Amniotic epithelial cell (primary cell): ENCODE measurements at regions not wholly inside any gene's neighbourhood (a gene's known extent, or its start where the extent isn't known, plus 50 kb on each side); places are given as distances from the start of the nearest gene placed in this dataset.

Experiments used
- DNase-seq: peaks from one replicate; pipeline ENCODE4 v3.0.0-alpha.2; 2010; ENCODE audit warnings: low read depth

DNA sequence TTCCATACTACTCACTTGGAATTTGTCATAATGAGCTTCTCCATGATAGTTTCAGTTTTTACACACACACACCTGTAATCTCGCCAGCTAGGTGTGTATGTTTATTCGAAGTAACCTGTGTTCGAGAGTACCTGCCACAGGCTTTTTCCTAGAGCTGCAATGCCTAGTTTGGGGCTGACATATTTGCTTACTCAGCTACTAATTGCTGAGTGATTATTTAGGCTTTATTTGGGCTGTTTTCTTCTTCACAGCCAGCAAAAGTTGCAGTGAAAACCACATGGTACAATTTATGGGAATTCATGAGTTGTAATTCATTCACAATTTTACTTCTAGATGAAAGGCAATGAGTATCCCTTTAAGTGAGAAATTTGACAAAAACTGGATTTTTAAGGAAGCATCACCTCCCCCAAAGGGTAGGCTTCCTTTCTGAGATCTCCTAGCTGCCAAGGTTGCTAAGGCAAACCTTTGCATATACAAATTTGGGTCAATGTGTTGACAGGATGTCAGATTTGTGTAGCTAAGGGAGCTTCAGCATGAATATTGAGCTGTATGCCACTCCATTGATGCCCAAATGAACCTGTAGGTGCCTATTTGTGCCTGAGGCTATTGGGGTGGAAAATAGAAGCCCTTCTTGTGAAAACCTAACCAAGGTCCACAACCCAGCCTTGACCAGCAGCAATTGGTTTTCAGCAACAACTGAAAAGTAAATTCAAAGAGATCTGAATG is 108.7 kb upstream of the OTX2 start:
- DNase-seq = no peak

DNA sequence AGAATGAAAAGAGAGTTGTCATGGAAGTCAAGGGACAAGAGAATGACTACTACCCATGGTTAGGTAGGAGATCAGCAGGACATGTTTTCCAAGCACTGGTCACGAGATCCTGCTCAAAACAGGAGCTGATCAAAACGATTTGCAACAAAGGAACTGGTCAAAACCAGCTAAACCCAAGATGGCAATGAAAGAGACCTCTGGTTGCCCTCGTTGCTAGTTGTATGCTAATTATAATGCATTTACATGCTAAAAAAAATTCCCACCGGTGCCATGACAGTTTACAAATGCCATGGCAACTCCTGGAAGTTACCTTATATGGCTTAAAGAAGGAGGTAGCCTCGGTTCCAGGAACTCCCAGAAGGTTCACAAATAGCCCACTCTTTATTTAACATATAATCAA is 95.0 kb upstream of the OTX2 start:
- no peak for DNase-seq

DNA sequence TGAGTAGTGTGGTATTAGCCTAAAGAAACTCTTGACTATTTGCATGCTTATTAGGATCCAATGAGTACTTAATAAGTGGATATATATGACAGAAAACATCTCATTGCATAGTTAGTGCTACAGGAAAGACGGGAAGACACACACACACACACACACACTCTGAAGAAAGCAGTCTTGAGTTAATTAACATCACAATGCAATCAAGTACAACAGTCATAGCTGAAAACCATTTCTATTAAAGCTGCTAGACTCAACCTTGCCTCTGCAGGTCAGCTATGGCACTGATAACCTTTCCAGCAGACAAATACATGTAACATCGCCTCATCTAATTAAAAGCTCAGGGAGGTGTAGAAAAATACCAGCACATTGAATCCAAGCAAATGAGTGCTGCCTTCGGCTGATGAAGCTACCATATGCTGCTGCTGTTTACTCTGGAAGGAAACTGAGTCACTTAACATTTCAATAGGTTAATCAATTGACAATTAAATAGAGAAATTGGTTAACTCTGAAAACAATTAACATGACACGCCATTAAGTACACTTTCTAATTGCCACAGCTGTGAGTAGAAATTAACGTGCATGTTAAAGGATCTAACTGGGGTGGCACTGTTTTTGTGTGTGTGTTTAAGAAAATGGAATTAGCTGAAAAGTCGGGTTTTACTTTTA is 93.2 kb upstream of the OTX2 start:
- DNase-seq = no peak

DNA sequence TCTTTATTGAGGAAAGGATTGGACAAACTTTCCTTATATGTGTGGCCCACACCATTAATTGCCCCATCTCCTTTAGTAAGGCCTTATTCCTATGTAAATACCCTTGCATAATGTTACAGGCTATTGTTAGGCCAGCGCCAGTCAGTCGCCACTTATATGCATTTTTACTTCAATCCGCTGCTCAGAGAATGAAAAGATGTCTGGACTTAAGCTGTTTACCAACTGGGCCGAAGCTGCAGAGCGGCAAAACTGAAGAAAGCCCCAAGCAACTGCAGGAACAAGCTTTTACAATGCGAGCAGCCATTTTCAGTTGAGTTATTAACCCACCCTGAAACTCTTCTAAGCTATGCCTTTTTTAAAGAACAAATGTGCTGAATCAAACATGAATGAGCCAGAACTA is 92.1 kb upstream of the OTX2 start:
- no peak for DNase-seq

DNA sequence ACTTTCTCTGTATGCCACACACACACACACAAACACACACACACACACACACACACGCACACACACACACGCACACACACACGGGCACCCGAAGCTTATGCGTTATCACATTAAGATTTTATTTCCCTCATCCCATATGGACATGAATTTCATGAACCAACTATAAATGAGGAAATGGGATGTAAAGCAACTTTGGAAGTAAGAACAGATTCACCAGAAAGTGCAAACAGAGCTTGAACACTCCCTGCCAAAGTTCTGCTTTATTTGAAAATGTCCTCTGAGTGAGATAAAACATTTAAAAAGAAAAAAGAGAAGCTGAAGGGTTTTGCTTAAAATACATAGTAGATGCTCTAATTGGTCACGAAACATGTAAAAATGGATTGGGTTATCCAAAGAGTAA is 90.4 kb upstream of the OTX2 start:
- no peak for DNase-seq

DNA sequence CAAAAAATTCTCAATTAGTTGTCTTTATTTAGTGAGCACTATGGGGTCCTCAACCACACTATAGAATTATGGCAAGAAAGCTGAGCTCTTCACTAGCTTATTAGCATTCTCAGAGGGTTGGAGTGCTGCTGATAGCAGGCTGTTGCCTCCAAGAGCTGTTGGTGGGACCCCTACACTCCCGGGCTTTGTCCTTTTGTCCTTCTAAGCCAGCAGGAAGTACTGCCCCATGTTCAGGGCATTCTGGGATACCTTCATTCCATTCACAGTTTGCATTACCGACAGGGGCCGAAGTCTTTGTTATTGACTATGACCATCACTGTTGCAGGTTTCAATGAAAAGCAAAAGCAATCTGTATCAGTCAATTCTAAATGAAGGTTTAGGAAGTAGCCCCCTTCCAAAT is 89.5 kb upstream of the OTX2 start:
- no peak for DNase-seq

DNA sequence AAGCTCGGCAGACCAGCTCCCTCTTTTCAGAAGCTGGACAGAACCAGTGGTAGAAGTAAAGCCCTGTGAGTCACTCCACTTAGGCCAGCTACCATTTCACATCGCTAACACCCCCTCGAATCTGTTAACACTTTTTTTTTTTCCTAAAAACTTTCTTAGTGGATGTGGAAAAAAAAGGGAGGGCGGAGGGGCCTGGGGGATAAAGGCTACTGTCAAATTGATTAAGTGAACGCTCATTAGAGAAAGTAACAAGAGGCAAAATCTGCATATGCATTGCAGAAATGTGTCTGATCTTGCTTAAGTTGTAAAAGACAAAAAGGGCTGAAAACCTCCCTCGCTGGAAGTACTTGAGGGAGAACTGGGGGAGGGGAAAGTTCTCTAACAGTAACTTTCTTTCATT is 86.6 kb upstream of the OTX2 start:
- DNase-seq = no peak

DNA sequence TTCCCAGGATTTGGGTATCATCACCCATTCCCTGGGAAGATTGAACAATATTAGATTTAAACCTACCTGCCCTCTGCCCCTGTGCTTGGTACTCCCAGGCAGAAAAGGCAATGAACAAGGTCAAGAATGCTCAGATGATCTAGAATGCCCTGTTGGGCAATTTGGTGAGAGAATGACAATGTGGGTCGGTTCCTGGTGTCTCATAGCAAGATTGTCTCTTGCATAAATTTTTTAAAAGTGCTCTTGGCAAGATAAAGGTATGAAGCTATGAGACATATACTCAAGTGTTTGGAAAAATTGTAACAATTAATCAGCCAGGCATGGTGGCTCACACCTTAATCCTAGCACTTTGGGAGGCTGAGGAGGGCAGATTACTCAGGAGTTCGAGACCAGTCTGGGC is 86.0 kb upstream of the OTX2 start:
- DNase-seq = no peak

DNA sequence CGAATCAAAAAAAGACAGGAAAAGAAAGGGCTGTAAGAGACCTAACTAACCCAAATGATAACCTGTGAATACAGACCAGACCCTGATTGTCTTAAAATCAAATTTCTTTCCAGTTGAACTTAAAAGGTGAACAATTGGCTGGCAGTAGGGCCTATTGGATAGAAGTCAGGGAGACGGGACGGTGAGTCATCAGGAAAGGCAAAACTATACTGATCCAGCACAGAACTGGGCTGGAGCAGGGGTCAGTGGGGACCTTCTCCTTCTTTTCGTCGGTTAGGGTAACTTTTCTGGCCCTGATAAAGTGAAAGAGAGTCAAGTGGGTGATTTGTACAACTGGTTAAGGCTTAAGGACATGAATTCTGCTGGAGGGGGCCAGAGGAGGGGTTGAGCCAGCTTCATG is 84.9 kb upstream of the OTX2 start:
- DNase-seq = no peak

DNA sequence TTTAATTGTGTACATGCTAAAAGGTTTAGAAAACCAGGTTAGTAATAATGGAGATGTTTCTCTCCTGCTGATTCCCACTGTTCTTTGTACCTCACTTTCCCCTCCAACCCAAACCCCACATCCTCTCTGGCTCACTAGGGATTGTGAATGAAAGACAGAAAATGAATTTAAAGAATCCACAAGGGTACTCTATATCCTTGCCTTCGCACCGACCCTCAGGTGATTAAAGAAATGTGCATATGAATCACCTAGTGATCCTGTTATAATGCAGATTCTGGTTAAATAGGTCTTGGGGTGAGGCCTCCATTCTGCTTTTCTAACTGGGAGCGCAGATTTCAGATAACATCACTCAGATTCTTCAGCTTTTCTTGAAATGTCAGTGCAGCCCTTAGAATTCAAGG is 84.3 kb upstream of the OTX2 start:
- DNase-seq = no peak

DNA sequence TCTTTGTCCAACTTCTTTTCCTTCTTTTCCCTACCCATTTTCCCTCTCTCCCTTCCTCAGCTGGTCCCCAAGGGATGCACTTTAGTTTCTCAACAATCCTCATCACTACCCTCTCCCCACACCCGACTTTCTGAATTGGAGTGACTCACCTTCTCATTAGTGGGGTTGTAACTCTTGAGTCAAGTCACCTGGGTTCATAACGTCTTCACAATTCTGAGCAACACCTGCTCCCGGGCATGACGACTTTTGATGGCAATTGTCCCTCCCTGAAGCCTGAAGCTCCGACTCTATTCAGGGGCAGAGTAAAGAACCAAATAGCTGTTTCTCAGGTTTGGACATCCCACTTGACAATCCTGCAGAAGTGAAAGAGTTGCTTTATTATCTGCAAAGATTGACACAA is 82.7 kb upstream of the OTX2 start:
- DNase-seq = no peak

DNA sequence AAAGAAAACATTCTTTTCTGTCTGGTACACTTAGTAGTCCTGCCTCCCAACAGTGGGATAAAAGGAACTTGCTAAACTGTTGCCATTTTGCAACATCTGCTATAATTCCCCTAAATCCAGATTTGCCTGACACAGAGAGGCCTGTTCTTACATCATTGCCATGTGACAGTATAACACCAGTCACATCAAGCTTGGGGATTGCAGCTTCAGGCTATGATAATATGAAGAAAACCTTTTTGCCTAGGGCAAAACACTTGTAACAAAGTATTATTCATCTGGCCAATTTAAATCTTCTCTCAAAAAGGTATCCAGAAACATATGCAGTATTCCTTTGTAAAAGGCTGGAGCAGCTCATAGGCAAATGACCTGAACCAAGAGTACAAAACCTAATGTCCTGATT is 80.9 kb upstream of the OTX2 start:
- no peak for DNase-seq

DNA sequence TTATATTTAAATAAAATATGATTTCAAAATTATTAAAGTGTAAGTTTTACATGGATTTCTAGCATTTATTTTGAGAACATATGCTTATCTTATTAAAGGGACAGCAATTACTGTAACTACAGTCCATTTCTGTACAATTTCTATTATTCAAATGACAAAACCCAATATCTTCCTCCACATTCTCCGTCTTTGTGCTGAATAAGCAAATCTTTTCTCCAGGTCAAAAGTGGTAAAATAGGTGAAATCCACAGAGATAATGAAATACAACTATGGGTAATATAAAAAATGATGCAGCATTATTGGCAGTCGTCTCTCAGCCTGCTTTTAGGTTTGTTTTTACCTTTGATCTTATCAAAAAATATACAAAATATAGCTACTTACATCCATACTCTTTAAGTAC is 79.4 kb upstream of the OTX2 start:
- no peak for DNase-seq

DNA sequence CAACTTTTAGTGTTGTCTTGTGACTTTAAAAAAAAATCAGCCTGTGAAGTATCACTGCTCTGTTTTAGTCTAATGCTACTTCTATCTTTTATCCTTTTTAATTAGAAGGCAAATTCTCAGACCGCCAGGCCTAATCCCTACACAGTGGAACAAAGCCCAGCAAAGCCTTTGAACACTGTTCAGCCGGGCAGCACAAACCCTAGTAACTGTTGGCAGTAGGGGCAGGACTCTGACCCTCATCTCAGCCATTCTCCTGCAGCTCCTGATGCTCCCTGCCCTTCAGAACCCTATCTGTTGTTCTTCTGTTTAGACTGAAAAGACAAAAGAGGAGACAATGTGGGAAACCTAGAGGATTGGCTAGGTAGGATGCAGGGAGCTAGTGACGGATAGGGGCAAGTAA is 78.0 kb upstream of the OTX2 start:
- no peak for DNase-seq

DNA sequence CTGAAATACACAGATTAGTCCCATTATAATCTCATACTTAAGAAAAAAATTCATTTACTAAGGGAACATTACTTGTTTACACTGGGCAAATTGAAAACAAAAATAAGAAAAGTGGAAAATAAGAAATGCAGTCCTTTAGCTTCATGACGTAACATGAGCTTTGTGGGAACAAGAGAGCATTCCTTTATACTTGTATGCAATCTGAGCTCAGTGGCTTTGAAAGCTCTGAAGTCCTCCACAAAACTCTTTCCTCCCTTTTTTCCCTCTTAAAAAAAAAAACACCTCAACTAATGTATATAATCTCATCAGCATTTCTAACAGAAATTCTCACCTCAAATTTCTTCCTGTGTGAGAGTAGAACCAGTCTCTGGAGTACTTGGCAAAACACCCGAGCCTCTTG is 76.9 kb upstream of the OTX2 start:
- no peak for DNase-seq

DNA sequence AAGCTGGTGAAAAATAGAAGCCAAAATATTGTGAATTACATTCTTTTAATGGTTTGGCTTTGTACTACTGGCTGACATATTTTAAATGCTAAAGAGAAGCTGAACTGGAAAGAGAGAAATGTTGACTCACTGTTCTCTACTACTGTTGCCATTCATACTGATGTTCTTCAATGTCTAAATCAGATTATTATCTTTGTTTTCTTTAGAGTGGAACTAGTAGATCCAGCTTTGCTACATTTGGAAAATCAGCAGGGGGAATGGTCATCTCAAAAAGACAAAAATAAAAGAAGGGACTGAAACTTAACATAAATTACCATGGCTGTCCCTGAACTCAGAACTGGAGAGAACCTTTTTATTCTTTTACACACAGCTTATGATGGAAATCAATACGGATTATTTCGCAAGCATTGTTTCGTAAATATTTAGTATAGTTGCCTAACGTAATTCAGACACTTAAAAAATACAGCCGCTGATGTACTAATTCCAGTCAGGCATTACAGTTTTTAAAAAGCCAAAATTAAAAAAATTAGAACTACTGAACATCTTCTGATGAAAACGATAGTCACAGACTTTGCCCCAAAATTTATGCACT is 76.3 kb upstream of the OTX2 start:
- no peak for DNase-seq

DNA sequence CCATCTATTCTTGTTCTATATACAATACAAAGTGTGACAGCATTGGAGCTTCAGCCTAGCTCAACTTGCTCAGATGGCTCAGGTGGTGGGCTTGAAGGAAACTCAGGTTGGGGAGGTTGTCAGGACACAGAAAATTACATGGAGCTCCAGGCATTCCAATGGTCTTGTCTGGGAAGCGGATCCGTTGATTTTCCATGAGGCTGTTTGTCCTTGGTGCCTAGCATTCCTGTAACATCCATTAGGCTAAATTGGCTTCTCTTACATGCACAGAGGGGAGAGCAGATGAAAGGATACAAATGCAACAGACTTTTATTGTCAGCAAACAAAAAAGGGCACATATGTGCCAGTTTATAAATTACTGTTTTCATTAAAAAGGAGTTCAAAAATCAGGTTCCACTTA is 75.5 kb upstream of the OTX2 start:
- no peak for DNase-seq

DNA sequence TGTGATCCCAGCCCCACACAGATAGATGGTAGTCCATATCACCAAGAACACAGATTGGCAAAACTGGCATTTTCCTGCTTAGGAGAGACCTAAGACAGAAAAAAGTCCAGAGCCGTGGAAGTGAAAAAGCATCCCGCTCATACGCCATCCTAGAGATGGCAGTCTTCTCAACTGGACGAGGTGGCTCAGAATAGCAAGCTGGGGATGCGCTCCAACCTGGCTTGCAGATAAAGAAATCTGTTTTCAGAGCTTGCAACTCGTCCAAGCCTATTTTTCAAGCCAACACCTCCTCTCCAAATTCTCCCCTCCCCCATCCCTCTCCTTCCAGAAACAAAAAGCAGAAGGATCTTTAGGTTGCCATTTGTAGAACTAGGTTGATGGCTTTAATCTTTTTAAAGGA is 74.3 kb upstream of the OTX2 start:
- DNase-seq = no peak

DNA sequence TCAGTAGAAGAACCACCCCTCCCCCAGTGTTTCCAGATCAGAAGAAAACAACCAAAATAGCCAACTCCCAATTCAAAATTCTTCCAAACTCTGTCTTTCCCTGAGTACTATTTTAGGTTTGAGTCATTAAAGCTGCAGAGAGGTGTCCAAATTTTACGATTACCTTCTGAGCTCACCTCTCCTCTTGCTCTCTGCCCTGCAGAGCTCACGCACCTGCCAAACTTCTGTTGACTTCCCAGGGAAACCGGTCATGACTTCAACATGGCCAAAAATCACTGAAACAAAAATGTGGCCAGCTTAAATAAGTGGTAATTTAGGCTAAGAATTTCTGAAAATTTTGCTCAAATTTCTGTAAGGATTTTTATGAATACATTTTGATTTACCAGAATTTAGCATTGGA is 70.9 kb upstream of the OTX2 start:
- no peak for DNase-seq

DNA sequence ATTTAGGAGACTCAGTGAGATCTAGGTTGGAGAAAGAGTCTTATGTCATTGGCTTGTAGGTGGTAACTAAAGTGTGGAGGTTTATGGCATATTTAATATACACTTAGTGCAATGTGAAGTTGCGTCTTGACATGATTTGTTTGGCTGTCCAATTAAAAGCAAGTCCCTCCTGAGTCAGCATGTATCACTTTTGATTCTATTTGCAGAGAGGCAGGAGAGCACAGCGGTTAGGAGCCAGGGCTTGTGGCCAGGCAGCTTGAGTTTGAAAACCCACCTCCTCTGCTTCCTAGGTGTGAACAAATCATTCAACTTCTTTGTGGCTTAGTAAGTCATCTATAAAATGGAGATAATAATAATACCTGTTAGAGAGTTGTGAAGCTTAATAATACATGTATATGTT is 68.5 kb upstream of the OTX2 start:
- no peak for DNase-seq

DNA sequence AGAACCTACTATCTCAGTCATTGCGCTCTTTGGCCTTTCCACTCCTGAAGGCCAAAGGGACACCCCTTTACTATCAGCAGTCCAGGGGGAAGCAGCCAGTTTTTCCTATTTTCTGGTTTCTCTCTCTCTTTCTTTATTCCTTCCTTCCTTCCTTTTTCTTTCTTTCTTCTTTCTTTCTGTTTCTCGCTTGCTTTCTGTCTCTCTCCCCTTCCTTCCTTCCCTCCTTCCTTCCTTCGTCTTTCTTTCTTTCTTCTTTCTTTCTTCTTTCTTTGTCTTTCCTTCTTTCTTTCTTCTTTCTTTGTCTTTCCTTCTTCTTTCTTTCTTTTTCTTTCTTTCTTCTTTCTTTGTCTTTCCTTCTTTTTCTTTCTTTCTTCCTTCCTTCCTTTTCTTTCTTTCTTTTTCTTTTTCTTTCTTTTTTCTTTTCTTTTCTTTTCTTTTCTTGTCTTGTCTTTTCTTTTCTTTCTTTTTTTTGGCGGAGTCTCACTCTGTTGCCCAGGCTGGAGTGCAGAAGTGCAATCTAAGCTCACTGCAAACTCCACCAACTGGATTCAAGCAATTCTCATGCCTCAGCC is 64.9 kb upstream of the OTX2 start:
- DNase-seq = no peak

DNA sequence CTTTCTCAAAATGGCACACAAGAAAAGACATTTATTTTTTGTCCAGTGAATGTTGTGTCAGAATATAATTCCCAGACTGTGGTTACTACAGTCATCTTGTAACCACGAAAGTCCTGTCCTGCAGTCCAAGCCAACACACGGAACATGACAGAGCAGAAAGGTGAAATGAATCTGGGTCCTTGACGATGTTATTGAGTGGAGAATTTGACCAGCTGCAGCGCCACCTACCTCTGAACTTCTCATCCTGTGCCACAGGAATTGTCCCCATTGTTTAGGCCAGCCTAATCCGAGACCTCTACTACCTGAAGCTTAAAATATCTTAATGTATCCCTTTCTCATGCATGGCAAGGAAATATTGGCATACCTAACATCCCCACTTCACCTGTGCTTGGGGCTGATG is 64.1 kb upstream of the OTX2 start:
- DNase-seq = no peak

DNA sequence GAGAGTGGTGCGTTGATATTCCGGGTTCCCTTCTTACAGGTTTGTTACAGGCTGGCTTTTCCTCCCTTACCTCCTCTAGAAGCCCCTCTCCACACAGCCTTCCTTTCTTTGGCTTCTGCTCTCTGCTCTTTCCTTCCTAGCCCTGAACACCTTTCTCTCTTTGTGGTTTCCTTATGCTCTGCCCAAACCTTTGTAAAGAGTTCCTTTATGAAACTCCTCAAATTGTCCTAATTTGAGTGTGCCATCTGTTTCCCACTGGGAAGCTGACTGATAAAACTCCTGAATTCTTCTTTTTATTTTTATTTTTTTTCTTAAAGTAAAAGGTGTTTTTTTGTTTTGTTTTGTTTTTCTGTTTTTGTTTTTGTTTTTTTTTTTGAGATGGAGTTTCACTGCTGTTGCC is 60.1 kb upstream of the OTX2 start:
- no peak for DNase-seq

DNA sequence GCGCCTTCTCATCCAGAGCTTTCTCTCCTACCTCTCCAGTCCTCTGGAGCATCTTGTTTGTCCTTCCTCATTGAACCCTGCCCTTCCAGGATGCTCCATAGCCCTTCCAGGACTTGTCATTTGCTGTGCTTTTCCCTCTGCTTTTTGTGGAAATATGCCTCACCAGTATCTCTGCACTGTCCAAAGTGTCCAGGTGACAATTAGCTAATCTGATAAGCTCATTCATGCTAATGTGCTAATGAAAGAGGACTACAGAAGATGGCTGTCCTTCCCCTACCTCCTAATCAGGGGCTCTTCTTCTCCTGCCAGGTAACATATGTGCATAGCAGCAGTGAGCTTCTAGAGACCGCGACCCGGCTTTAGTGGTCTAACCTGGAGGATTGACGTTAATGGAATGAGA is 58.4 kb upstream of the OTX2 start:
- DNase-seq = no peak
